Tibial nerve (tissue), 4 donors: ENCODE measurements at regions not wholly inside any gene's neighbourhood (a gene's known extent, or its start where the extent isn't known, plus 50 kb on each side); places are given as distances from the start of the nearest gene placed in this dataset.

Source experiments
- EP300 ChIP-seq, 2 donors: sonication (generic); formaldehyde crosslinking; IDR thresholded peaks; one replicate each; pipeline ENCODE4 v1.6.1; 2017; ENCODE audit warnings: antibody characterized with exemption in 2 of 2, mild to moderate bottlenecking in 1 of 2
- TF ChIP-seq, protein P1 (sequence below), 5 experiments: fragments of 200-600 bp in 3 of 5; fragments of 450-650 bp in 2 of 5; sonication (generic) in 3 of 5; IDR thresholded peaks; one replicate each; pipeline ENCODE4 v1.5.1; 2016 to 2019; ENCODE audit warnings: antibody characterized with exemption in 5 of 5, mild to moderate bottlenecking in 3 of 5, moderate library complexity in 2 of 5

DNA sequence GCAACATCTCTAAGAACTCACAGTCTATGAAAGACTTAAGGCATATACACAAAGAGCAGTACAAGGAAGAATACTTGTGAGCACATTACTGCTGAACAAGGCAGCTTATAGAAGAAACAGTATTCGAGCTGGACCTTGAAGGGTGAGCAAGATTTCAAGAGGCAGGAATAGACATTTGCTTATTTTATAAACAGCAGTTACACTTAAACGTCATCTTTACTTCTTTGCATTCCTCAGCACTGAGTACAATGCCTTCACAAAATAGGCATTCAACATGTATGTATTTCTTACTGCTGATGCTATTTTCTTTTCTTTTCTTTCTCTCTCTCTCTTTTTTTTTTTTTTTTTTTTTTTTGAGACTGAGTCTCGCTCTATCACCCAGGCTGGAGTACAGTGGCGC is 205.8 kb downstream of the ZIC4 start:
- TF ChIP-seq, protein P1, sequence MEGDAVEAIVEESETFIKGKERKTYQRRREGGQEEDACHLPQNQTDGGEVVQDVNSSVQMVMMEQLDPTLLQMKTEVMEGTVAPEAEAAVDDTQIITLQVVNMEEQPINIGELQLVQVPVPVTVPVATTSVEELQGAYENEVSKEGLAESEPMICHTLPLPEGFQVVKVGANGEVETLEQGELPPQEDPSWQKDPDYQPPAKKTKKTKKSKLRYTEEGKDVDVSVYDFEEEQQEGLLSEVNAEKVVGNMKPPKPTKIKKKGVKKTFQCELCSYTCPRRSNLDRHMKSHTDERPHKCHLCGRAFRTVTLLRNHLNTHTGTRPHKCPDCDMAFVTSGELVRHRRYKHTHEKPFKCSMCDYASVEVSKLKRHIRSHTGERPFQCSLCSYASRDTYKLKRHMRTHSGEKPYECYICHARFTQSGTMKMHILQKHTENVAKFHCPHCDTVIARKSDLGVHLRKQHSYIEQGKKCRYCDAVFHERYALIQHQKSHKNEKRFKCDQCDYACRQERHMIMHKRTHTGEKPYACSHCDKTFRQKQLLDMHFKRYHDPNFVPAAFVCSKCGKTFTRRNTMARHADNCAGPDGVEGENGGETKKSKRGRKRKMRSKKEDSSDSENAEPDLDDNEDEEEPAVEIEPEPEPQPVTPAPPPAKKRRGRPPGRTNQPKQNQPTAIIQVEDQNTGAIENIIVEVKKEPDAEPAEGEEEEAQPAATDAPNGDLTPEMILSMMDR (IDR thresholded peaks at IDR 0.05), result no peak
- TF ChIP-seq EP300 (IDR thresholded peaks at IDR 0.05), result no peak
